Middle frontal gyrus (tissue), 1 donor: ENCODE measurements at regions not wholly inside any gene's neighbourhood (a gene's known extent, or its start where the extent isn't known, plus 50 kb on each side); places are given as distances from the start of the nearest gene placed in this dataset.
"Not testable (repeated sequence)": the region's sequence is repeated elsewhere in the genome, so short reads cannot be mapped to it uniquely, and the experiment has no call there.

Source experiments
- DNase-seq: peaks from one replicate; pipeline ENCODE4 v3.0.0-alpha.2; 2015; ENCODE audit warnings: low spot score; ENCODE audit errors: extremely low spot score

DNA sequence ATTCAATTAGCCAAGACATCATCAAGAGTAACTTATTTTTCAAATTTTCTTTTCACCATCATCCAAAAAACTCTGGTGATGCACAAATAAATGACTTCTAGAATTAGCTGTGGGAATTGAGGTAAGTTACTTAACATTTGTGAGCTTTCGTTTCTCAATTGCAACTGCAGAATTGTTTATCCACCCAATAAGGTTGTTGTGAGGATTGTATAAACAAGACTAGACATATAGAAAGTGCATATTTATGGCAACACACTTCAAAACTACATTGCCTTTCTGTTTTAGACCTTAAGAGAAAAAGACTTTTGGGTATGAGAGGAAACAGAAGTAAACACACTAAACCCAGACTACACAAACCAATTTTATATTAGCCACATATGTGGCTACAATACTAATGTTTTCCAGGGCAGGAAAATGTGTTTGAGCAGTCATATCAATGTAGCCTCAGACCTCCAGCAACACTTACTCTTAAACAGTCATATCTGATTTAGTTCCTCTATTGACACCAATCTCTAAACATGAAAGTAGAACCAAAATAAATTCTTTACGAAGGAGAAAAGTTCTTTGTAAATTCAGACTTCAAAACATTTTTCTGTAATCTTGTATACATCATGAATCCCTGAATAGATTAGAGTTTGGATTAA, 488.0 kb upstream of the CYLC2 start:
- no peak for DNase-seq

DNA sequence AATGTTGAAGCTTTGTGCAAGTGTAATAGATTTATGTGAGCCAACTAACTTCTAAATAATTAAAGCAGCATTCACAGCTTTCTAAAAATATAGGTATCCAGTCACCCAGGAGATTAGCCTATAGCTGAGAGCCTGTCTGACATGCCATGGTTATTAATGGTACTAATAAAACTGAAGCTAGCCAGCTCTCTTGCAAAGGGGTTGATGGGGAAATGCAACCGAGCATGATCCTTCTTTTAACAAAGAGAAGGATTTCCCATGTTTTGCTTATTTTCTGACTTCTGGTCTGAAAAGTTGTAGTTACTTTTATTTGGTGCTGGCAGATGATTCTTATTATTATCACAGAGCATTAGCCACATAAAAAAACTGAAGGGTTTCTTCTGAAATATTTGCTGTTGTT, 488.7 kb upstream of the CYLC2 start:
- DNase-seq: no peak

DNA sequence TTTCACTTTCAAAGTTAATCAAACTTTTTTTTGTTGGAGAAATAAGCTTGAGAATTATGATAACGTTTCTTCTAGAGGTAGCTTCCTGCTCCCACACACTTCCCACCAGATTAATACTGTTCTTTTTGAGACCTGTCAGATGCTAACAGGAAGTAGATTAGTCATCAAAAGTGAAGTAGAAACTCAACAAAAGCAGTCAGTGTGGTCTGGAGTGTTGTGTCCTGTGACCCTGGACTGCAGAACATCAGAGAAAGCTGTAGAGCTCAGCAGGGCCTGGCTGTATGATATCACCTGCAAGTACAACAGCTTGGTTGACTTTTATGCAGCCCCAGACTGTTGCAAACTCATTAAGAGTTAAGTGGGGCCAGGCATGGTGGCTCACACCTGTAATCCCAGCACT, 495.7 kb upstream of the CYLC2 start:
- DNase-seq: no peak

DNA sequence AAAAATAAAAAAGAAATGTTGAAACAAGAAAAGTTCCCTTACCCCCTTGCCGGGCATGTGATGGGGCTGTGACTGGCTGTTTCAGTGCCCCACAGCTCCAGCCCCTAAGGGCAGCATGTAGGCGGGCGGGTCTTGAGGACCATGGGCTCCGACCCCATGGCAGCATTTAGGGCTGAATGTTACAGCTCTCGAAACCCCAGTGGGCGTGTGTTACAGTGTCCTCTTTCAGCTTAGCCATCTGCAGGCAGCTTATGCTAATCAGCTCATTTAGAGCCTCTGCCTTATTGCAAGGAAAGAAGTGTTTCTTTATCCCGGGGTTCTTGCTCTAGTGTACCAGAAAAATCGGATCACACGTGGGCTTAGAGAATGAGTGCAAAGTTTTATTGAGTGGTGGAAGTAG, 497.4 kb upstream of the CYLC2 start:
- no peak for DNase-seq

DNA sequence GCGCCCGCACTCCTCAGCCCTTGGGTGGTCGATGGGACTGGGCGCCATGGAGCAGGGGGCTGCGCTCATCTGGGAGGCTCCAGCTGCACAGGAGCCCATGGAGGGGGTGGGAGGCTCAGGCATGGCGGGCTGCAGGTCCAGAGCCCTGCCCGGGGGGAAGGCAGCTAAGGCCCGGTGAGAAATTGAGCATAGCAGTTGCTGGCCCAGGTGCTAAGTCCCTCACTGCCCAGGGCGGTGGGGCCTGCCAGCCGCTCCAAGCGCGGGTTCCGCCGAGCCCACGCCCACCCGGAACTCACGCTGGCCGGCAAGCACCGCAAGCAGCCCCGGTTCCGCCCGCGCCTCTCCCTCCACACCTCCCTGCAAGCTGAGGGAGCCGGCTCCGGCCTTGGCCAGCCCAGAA, 508.2 kb upstream of the CYLC2 start:
- DNase-seq: not testable (repeated sequence)

DNA sequence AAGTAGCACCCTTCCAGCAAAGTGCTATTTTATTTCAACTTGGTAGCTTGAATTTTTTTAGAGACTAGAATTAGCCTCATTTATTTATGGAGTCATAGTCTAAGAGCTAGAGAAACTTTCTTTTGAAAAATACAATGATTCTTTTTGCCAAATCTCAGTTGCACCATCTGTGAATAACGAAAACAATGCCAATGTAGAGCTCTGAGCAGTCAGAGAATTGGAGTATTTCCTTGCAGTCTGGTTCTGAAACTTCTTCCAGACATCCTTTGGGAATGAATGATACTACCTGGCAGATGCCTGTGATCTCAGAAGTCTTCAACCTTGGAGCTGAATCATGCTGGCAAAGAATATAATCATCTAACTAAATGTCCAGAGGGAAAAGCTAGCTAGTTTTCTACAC, 511.5 kb upstream of the CYLC2 start:
- peak; percentile 33 for DNase-seq

DNA sequence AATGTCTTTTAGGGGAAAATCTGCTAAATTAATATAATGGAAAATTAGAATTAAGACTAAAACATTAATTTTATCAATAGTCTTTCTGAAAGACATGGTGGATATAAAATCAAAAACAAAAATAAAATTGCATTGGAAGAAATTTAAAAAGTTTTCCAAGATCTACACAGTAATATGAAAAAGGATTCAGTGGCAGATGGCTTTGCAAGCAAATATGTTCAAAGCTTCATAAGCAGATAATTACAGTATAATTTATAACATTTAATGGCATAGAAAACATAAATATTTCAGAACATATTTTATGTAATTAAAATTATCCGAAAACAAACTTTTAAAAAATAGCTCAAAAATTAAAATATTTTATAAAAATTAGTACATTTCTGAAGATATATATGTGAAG, 512.4 kb upstream of the CYLC2 start:
- no peak for DNase-seq

DNA sequence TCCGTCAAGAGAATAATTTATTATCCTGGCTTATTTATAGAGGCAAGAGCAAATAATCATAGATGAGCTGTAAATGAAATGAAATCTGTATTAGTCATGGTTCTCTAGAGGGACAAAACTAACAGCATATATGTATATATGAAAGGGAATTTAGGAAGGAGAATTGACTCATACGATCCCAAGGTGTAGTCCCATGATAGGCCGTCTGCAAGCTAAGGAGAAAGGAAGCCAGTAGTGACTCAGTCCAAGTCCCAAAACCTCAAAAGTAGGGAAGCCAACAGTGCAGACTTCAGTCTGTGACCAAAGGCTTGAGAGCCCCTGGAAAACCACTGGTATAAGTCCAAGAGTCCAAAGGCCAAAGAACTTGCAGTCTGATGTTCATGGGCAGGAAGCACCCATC, 515.9 kb upstream of the CYLC2 start:
- no peak for DNase-seq

DNA sequence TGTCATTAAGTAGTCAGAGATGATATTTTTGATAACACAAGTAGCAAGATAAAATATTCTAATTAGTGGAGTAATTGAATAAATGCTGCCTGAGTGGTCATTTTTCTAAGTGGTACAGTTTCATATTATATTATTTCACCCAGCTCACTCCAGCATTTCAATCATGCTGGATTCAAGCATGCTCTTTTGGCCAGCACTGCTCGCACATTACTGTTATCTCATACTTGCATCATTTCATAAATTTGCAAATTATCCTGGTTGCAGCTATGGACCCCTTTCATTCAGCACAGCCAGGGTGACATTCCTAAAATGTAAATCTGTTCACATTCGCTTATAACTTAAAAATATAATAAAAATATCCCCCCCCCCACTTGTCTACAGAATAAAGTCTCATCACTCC, 520.8 kb upstream of the CYLC2 start:
- no peak for DNase-seq

DNA sequence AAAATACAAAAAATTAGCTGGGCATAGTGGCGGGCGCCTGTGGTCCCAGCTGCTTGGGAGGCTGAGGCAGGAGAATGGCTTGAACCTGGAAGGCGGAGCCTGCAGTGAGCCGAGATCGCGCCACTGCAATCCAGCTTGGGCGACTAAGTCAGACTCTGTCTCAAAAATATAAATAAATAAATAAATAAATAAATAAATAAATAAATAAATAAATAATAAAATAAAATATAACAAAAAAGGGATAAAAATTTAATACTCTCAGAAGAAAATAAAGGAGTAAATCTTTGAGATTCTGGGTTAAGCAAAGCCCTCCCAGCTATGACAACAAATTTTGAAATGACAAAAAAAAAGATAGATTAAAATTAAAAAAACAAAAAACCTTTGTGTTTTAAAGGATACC, 525.7 kb upstream of the CYLC2 start:
- not testable (repeated sequence) for DNase-seq

DNA sequence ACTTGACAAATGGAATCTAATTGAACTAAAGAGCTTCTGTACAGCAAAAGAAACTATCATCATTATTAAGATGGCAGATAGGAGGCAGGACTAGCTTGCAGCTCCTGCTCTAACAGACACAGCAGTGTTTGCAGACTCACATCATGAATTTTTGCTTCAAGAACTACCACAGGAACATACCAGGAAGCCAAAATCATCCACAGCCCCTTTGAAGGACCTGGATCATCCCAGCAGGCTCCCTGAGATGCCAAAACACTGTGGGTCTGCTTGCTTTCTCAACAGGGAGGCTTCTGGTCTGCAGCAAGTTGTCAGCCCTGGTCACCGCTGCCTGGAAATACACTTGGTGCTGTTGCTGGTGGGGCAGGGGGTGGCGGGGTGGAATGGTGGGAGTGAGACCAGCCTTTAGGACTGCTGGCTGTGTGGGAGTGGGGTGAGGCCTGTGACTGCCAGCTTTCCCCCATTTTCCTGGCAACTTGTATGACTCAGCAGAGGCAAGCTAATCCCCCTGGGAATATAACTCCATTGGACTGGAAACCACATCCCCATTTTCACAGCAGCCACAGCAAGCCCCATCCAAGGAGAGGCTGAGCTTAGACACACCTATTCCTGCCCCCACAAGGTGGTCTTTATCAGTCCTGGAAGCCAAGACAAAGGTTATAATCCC, 533.8 kb upstream of the CYLC2 start:
- DNase-seq: no peak

DNA sequence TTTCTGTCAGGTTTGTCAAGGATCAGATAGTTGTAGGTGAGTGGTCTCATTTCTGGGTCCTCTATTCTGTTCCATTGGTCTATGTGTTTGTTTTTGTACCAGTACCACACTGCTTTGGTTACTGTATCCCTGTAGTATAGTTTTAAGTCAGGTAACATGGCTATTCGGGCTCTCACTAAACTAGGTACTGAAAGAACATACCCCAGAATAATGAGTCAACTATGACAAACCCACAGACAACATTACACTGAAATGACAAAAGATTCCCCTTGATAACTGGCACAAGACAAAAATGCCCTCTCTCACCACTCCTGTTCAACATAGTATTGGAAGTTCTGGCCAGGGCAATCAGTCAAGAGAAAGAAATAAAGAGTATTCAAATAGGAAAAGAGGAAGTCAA, 535.3 kb upstream of the CYLC2 start:
- no peak for DNase-seq

DNA sequence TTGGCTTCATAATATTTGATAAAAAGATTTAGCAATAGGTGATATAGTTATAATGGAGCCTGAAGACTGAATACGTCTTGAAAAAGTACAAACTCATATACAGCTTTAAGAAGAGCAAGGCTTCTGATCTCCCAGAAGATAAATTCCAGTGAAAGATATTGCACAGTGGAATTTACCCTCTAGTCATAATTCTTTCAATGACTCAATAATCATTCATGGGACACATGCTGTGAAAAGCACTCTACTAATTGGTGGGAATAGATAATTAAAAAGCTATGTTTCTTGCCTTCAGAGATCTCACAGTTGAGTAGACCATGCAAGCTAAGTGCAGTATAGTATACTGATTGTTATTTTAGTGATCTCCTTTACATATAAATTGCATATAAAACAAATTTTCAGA, 538.6 kb upstream of the CYLC2 start:
- DNase-seq: no peak

DNA sequence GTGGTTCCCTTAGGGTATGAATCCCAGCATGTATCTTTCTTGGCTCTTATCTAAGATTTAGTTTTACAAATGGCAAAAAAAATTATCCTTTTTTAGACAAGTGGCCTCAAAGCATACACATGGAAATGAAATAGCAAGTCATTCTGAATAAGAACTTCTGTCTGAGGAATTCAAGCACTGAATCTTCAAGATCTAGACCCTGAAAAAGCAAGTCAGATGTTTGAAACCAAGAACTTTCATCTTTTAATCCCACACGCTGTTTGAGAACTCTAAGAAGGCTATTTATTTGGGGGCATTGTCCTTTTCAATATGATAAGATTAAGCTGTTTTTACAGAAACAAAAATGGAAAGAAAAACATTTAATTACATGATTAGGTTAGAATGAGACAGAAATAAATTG, 549.2 kb upstream of the CYLC2 start:
- no peak for DNase-seq

DNA sequence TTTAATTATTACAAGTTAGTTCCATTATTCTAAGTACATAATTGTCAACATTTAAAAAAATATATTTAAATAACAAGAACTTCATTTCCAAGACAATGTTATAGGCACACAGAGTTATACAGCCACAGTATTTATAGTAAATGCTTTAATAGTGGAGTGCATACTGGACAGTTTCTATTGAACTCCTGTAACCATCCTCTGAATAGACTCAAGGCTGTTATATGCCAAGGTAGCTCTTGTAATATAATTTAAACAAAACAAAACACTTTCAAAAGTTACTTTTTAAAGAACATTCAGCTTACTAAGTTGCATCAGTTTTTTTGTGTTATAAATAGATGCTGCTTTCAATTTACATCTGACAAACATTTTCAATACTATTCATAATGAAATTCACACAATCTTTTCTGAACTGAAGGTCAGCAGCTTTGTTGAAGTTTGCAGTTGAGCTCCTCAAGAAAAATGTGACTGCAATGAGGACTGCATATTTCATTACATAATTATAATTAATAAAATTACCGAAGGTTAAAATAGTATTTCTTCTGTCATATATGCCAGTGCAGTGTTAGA, 549.9 kb upstream of the CYLC2 start:
- DNase-seq: no peak

DNA sequence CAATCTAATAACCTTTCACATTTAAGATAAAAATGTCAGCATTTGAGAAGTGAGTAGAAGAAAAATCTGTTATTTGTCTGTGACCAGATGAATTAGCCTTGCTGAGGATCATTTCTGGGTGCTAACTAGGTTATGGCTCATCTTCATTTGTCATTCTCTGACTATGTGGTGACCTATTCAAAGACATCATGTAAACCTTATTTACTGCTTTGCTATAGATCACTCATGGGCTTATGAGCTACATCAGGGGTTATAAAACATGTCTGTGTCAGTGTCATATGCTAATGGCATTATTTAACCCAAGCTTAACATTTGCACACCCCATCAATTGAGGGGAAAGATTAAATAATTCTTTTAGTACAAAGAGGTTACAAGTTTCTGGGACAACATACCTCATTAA, 555.5 kb upstream of the CYLC2 start:
- no peak for DNase-seq

DNA sequence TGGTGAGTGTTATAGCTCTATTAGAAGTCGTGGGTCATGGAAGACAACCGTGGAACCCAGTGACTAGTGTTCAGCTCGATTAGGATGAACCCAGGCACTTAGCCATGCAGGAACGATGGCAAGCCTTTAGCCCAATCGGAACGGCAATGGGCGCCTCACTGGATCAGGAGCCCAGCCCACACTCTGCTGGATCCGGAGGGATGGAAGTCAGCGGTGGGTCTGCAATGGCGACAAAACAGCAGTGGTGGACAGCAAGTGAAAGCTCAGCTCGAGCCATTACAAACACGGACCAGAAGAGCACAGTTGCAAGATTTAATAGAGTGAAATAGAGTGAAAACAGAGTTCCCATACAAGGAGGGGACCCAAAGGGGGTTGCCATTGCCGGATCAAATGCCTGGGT, 558.5 kb upstream of the CYLC2 start:
- not testable (repeated sequence) for DNase-seq

DNA sequence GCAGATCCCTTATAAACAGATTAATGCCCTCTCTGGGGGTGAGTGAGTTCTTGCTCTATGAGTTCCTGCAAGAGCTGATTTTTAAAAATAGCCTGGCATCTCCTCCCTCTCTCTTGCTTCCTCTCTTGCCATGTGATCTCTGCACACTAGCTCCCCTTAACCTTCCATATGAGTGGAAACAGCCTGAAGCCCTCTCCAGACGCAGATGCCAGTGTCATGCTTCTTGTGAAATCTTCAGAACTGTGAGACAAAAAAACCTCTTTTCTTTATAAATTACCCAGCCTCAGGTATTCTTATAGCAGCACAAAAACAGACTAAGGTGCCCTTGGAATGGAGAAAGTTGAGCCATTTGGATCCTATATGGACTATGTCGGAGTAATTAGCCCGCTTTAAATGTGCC, 559.7 kb upstream of the CYLC2 start:
- DNase-seq: no peak

DNA sequence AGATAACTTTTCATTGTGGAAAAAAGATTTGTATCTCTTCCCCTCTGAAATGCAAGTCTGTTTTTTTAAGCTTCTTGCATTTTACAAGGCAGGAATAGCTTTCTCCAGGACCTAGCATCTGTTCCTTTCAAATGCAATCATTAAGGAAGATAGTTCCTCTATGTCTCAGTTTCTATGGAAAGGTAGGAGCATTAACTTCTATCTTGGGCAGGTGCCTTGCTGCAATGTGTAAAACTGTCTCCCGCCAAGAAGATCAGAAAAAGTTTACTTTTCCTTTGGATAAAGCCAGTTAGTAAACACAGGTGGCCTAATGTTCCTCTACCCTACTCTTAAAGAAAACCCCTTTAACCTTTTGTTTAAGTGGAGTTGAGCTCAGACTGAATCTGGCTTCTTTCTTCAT, 560.6 kb upstream of the CYLC2 start:
- no peak for DNase-seq

DNA sequence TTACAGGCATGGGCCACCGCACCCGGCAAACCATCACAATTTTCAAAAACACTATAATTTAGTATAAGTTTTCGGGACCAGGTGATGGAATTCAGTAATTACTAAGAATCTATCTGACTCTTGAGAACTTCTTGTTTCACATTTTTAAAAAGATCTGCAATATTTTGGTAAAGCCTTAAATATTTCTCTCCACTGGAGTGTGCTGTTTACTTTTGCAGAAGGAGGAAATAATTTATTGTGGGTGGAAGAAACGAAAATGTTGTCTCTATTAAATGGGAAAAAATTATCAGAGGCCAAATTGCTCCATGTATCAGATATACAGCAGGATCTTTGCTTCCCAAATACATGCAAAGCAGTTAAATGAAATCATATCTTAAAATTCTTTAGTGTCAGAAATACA, 566.8 kb upstream of the CYLC2 start:
- no peak for DNase-seq

DNA sequence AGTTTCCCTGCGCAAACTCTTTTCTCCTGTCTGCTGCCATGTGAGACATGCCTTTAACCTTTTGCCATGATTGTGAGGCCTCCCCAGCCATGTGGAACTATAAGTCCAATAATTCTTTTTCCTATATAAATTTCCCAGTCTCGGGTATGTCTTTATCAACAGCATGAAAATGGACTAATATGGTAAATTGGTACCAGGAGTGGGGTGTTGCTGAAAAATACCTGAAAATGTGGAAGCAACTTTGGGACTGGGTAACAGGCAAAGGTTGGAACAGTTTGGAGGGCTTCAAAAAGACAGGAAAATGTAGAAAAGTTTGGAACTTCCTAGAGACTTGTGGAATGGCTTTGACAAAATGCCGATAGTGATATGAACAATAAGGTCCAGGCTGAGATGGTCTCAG, 578.9 kb upstream of the CYLC2 start:
- DNase-seq: not testable (repeated sequence)

DNA sequence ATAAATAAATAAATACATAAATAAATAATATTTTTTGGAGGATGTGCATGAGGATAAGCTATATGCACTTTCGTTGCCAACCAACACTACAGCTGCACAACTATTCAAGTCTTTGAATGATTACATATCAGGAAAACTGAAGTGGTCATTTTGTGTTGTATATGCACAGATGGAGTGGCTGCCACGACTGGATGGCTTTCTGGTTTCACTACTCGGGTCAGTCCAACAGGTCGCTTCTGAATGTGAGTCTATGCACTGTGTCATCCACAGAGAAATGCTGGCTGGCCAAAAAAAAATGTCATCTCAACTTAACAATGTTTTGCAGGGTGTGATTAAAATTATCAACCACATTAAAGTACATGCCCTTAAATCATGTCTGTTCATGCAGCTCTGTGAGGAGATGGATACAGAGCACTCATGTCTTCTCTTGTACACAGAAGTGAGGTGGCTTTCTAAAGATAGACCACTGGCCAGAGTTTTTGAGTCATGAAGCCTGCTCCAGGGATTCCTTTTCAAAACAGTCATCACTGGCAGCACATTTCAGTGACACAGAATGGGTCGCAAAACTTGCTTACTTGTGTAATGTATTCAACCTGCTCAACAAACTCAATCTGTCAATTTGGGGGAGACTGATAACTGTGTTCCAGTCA, 589.8 kb upstream of the CYLC2 start:
- no peak for DNase-seq

DNA sequence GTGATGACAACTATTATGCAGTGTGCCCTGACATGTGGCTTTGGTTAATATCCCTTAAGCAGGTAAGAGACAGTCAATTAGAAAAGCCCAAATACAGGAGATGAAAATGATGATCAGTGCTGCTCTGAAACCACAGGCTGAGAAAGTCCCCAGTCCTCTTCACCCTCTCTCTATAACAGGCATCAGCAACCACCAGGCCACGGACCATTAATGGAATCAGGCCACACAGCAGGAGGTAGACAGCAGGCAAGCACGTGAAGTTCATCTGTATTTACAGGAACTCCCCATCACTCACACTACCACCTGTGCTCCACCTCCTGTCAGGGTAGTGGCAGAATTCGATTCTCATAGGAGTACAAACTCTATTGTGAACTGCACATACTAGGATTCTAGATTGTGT, 591.6 kb upstream of the CYLC2 start:
- no peak for DNase-seq
